NAMALWA (cell line): ENCODE measurements at regions not wholly inside any gene's neighbourhood (a gene's known extent, or its start where the extent isn't known, plus 50 kb on each side); places are given as distances from the start of the nearest gene placed in this dataset.
A peak's percentile ranks its signal among the peaks of the same experiment; 100 is the strongest.
"Not testable (repeated sequence)": the region's sequence is repeated elsewhere in the genome, so short reads cannot be mapped to it uniquely, and the experiment has no call there.

ENCODE experiments used
- DNase-seq: peaks from one replicate; pipeline ENCODE4 v3.0.0-alpha.2; 2015; ENCODE audit warnings: low spot score

DNA sequence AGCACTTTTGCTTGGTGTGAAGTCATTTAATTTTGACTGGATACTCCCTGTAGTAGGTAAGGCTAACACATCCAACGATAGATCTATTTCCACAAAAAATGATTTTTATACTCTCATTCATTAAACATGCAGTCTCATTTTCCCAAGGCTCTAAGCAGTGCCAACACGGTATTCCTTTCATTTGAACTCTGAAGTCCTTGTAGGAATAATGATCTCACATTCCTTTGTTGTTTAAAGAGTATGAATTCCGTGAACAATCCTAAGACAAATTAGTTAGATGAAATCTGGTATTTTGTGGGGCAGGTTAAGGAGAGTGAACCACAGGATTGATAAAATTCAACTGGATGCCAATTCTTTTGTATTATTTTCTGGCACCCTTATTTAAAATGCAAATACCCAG is 66.6 kb downstream of the LACC1 start:
- DNase-seq: no peak

DNA sequence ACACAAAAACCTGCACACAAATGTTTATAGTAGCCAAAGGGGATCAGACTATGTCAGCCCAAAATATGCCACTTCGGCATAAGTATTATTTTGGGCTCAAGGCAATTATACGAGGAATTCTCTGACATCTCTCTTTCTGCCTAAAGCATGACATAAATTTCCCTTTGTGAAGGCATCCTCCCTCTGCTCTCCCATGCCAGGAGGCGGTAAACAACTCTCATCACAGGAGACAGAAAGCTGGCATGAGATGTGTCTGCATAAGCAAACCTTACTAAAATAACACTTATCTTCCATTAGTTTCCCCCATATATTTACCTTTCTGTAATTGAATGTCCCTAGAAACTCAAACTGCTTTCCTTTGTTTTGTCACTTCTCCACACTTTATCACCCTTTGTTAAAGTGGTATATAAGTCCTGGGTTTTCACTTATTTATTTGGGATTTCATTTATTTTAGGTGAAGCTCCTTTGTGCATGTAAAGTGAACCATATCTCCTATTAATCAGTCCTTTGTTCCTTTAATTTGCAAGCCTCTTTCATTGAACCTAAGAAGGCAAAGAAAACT is 68.3 kb downstream of the LACC1 start:
- no peak for DNase-seq

DNA sequence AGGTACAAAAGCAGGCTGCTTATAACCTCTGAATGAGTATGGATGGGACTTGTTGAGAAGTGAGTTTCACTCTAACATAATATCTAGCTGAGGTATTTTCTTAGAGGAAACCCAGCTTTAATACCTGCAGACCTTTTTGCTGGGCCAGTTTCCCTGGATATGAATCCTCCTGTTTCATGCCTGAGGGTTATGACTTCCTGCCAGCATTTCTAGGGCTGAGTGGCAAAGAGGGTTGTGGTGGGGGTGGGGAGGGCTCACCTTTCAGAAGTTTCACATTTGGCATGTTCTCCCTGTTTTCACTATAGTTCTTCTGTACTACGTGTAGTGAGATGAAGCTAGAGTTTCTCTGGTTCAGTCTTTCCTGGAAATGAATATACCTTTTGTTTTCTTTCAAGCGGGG is 73.7 kb downstream of the LACC1 start:
- DNase-seq: no peak

DNA sequence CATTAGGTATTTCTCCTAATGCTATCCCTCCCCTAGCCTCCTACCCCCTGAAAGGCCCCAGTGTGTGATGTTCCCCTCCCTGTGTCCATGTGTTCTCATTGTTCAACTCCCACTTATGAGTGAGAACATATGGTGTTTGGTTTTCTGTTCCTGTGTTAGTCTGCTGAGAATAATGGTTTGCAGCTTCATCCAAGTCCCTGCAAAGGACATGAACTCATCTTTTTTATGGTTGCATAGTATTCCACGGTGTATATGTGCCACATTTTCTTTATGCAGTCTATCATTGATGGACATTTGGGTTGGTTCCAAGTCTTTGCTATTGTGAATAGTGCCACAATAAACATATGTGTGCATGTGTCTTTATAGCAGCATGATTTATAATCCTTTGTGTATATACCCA is 77.3 kb downstream of the LACC1 start:
- DNase-seq: not testable (repeated sequence)

DNA sequence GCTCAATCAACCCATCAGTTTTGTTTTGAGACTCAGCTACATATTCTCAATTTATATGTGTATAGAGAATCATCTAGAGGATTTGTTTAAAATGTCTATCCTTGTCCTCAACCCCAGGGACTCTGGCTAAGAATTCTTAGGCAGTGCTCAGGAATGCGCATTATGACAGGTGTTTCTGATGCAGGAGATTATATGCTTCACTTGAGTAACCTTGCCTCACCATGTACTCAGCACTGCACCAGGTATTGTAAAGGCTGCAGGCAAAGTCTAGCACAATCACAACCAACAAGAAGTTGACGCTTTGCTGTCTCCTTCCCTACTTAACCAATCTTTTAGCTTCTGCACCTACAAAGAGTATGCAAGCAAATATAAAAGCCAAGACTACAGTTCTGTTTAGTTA is 79.6 kb downstream of the LACC1 start:
- DNase-seq: no peak

DNA sequence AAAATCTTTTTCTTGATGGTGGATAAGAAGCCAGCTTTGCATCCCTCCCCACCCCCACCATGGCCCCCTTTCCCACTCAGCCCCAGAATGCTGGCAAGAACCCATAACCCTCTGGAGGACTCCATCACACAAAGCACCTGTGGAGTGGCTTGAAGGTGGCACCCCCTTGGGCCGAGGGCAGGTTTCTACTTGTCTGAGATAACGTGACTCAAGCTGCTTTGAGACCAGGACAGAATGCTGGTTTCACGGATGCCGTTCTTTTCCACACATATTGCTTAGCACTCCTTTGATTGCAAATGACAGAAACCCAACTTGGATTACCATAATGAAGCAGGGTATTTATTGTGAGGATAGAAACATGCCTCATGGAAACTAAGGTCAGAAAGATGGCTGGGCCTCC is 82.2 kb downstream of the LACC1 start:
- no peak for DNase-seq

DNA sequence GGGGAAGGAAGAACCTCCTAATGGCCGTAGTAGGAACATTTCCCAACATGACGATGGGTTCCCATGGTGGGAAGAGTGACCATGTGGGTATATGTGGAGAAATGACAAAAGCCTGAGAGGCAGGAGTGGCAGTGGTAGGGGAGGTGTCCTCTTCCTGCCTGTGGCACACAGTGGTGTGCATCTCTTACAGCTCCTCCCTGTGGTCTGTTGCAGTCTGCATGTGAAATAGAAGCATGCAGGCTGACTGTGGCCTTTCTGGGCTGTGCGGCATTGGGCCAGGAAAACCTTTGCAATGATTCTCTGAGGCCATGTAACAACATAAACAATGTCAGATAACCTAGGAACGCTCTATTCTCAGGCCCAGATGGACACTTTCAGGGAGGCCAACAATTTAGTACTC is 84.0 kb downstream of the LACC1 start:
- DNase-seq: peak; percentile 21

DNA sequence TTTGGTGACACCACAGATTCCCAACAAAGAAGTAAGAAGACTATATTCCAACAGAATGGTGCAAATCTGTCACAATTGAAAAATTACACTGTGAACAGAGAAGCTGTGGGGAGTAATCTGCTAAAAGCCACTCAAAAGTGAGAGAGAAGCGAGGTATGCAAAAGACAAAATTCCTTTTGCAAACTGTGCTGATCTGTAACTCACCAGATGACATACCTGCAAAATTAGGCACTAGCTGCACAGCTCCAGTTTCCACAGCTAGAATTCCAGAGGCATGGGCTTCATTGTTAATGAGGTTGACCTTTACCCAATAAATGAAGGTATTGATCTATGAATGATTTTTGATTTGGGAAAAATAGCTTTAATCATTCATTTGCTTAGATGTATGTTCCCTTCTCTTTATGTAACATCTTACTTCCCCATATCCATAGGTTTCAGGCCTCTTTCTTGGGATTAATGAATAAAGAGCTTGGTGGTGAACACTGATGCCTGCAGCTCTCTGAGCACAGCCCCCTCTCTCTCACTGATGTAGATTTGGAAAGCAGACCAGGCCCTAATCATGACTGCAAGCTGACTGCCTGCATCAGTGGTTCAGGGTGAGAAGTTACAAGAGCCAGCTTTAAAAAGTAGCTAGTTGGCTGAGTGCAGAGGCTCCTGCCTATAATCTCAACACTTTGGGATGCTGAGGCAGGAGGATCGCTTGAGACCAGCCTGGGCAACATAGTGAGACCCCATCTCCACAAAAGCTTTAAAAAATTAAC is 85.2 kb downstream of the LACC1 start:
- DNase-seq: no peak

DNA sequence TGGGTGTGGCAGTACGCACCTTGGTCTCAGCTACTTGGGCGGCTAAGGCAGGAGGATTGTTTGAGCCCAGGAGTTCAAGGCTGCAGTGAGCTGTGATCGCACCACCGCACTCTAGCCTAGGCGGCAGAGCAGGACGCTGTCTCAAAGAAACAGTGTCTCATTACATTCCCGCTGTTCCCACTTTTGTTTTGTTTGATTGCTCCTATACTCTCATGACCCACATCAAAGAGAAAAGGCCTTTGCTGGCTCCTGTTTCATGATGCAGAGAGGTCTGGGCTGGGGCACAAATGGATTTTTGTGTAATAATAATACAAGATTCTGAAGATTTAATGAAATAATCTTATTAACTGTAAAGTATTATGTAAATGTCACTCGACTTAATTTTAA is 85.7 kb downstream of the LACC1 start:
- DNase-seq: no peak

DNA sequence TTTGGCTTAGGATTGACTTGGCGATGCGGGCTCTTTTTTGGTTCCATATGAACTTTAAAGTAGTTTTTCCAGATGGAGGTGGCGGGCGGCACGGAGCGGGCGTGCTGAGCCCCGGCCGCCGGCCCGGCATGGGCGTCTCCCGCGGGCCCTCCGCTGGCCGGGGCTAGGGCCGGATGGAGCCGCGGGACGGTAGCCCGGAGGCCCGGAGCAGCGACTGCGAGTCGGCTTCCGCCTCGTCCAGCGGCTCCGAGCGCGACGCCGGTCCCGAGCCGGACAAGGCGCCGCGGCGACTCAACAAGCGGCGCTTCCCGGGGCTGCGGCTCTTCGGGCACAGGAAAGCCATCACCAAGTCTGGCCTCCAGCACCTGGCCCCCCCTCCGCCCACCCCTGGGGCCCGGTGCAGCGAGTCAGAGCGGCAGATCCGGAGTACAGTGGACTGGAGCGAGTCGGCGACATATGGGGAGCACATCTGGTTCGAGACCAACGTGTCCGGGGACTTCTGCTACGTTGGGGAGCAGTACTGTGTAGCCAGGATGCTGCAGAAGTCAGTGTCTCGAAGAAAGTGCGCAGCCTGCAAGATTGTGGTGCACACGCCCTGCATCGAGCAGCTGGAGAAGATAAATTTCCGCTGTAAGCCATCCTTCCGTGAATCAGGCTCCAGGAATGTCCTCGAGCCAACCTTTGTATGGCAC is 88.7 kb downstream of the LACC1 start:
- DNase-seq: not testable (repeated sequence)

DNA sequence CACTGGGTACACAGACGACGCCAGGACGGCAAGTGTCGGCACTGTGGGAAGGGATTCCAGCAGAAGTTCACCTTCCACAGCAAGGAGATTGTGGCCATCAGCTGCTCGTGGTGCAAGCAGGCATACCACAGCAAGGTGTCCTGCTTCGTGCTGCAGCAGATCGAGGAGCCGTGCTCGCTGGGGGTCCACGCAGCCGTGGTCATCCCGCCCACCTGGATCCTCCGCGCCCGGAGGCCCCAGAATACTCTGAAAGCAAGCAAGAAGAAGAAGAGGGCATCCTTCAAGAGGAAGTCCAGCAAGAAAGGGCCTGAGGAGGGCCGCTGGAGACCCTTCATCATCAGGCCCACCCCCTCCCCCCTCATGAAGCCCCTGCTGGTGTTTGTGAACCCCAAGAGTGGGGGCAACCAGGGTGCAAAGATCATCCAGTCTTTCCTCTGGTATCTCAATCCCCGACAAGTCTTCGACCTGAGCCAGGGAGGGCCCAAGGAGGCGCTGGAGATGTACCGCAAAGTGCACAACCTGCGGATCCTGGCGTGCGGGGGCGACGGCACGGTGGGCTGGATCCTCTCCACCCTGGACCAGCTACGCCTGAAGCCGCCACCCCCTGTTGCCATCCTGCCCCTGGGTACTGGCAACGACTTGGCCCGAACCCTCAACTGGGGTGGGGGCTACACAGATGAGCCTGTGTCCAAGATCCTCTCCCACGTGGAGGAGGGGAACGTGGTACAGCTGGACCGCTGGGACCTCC is 89.4 kb downstream of the LACC1 start:
- DNase-seq: not testable (repeated sequence)

DNA sequence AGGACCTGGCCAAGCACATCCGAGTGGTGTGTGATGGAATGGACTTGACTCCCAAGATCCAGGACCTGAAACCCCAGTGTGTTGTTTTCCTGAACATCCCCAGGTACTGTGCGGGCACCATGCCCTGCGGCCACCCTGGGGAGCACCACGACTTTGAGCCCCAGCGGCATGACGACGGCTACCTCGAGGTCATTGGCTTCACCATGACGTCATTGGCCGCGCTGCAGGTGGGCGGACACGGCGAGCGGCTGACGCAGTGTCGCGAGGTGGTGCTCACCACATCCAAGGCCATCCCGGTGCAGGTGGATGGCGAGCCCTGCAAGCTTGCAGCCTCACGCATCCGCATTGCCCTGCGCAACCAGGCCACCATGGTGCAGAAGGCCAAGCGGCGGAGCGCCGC is 90.2 kb downstream of the LACC1 start:
- DNase-seq: not testable (repeated sequence)

DNA sequence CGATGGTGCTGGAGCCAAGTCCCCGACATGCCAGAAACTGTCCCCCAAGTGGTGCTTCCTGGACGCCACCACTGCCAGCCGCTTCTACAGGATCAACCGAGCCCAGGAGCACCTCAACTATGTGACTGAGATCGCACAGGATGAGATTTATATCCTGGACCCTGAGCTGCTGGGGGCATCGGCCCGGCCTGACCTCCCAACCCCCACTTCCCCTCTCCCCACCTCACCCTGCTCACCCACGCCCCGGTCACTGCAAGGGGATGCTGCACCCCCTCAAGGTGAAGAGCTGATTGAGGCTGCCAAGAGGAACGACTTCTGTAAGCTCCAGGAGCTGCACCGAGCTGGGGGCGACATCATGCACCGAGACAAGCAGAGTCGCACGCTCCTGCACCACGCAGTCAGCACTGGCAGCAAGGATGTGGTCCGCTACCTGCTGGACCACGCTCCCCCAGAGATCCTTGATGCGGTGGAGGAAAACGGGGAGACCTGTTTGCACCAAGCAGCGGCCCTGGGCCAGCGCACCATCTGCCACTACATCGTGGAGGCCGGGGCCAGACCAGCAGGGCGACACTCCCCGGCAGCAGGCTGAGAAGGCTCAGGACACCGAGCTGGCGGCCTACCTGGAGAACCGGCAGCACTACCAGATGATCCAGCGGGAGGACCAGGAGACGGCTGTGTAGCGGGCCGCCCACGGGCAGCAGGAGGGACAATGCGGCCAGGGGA is 91.0 kb downstream of the LACC1 start:
- not testable (repeated sequence) for DNase-seq

DNA sequence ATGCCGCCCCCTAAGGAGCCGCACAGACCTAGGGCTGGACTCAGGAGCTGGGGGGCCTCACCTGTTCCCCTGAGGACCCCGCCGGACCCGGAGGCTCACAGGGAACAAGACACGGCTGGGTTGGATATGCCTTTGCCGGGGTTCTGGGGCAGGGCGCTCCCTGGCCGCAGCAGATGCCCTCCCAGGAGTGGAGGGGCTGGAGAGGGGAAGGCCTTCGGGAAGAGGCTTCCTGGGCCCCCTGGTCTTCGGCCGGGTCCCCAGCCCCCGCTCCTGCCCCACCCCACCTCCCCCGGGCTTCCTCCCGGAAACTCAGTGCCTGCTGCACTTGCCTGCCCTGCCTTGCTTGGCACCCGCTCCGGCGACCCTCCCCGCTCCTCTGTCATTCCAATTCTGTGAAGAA is 91.6 kb downstream of the LACC1 start:
- not testable (repeated sequence) for DNase-seq

DNA sequence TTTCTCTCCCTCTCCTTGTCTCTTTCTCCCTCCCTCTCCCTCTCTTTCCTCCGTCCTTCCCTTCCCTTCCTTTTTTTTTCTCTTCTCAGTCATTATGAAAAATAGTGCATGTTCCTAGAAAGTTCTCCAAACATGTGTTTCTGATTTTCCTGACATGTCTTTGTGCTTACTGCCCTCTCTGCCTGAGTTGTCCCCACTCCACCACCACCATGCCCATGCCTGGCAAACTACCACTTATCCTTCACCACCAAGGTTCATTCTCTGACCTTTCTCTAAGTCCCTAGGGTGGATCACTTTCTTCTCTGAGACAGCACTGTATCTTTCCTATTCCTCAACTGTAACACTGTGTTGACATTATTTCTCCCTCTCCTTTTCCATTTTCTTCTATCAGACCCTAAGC is 98.2 kb downstream of the LACC1 start:
- no peak for DNase-seq

DNA sequence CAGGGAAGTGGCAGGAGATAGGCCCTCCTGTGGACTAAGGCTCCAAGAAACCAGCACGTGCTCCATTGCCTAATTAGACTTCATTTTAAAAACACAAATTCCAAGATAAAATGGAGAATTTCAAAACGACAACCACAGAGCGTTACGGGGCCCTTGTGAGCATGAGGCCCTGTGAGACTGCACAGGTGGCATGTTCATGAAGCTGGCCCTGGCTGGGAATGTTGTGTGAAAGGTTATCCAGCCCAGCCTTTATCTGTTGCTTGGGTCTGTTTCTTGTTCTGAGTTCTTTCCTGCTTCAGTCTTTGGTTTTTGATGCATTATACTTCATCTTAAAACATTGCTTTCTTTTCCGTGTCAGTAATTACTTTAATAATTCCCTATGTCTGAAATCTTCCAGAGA is 99.0 kb downstream of the LACC1 start:
- DNase-seq: no peak

DNA sequence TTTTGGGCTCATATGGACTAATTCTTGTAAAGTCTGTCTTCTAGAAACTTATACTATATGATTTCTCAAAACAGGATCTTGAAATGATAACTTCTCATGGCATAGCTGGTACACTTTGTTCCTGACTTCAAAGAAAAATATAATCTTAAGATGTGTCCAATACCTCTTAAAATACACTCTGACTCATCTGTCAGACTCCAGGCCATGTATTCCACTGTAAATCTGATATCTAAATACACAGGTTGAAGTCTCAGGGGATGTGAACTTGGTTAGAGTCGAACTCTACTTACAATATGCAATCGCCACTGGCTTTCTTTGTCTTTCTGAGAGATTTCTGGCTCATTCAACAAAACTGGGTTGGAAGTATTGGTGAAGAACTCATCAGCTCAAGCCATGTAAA is 99.8 kb downstream of the LACC1 start:
- DNase-seq: no peak

DNA sequence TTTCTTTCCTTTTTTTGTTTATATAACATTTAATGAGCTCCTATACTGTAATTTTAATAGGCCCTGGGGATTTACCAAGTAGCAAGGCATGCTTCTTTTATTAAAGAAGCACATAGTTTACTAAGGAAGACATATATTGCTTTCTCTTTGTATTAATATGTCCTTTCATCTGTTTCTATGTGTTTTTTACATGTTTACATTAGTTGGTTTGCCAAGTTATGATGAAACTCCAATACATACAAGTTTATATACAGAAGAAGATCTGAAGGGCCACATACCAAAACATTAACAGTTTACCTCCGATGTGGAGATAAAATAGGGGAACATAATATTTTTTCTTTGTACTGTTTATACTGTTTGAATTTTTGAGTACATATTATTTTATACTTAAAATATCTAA is 100.9 kb downstream of the LACC1 start:
- no peak for DNase-seq

DNA sequence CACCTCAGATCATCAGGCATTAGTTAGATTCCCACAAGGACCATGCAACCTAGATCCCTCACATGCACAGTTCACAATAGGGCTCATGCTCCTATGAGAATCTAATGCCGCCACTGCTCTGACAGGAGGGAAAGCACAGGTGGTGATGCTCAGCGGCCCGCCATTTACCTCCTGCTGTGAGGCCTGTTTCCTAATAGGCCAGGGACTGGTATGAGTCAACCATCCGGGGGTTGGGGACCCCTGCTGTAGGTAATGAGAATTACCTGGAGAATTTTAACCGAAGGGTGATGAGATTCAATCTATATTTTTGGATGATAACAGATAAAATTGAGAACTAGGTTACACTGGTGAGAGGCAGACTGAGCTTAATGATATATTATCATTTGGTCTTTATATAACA is 101.4 kb downstream of the LACC1 start:
- DNase-seq: no peak

DNA sequence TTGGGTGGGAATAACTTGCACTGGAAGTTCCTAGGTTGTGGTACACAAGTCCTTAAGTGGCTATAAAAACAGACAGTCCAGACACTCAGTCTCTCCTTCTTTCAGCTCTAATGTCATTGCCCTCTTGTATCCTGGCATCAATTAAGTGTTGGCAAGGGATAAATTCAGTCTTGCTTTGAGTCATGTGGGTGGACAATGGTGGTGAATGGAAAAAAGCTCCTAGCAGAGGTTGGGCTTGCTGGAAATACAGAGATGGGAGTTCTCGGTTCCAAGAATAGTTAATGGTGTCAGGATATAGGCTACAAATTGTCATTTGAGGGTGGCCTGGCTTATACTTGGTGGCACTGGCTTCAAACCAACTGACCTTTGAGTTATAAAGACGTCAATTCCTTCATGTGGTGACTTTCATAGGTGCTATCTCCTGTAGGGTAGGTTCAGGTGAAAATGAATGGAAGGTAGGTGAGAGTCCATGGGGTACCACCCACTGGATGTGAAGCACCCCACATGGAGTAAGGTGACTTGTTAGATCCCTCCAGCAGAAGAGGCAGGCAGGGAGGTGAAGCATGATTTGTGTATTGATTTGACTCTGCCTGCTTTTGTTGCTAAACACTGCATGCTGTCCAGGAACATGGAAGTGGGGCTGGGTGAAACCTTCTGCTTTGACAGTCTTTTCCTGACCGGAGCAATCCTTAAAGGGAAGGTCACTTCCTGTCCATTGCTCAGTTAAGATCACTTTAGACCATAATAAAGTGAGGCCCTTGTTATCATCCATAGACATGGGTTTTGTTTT is 102.0 kb downstream of the LACC1 start:
- DNase-seq: no peak

DNA sequence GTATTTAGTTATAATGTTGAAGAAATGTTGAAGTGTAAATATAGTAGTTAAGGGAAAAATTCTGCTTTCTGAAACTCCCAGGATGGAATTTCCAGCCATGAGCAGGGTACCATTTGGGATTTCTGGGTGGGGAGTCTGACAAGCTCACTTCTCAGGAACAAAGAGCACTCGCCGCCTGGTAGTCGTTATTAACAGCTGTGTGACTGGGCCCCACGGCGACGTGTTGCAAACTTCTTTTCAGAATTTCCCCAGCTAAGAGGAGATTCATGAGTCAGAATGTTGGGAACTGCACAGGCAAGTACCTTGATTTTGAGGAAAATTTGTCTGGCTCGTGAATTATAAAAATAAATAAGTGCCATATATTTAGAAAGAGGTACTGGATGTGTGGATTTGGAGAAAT is 103.7 kb downstream of the LACC1 start:
- no peak for DNase-seq
